CD4-positive, alpha-beta T cell (primary cell): ENCODE measurements at regions not wholly inside any gene's neighbourhood (a gene's known extent, or its start where the extent isn't known, plus 50 kb on each side); places are given as distances from the start of the nearest gene placed in this dataset.

Source experiments
- ATAC-seq: fragments of 200-7000 bp; cut with Tn5 transposase; one replicate; pipeline ENCODE4 v1.10.0; 2022; ENCODE audit warnings: mild to moderate bottlenecking; ENCODE audit not compliant: poor library complexity
- CTCF ChIA-PET: fragments of 350-600 bp; sonication (Branson Sonifier 250); formaldehyde crosslinking; loops from one replicate; lab custom pipeline; 2021; ENCODE audit warnings: antibody characterized with exemption, inconsistent platforms; lab: Charles Lee
- POLR2A ChIA-PET: fragments of 350-600 bp; sonication (Branson Sonifier 250); formaldehyde crosslinking; loops from one replicate; lab custom pipeline; 2021; ENCODE audit warnings: antibody characterized with exemption, inconsistent platforms; lab: Charles Lee
- DNase-seq, 14 experiments: peaks; one replicate each; pipeline ENCODE4 v3.0.0-alpha.2; 2013 to 2020; ENCODE audit warnings: mixed read lengths in 2 of 14
- H3K27ac ChIP-seq, 2 donors: one replicate each; pipeline versions ENCODE4 v1.5.1 to v1.7.0; 2013; ENCODE audit warnings: low read length in 2 of 2, low read depth in 1 of 2, mild to moderate bottlenecking in 1 of 2
- H3K27me3 ChIP-seq, 2 experiments: 1 replicate in 1 of 2; 2 replicates in 1 of 2; pipeline versions ENCODE4 v1.6.1 to v1.7.0; 2013; ENCODE audit warnings: low read length in 2 of 2, control low read depth in 1 of 2, mild to moderate bottlenecking in 1 of 2, moderate library complexity in 1 of 2; ENCODE audit not compliant: insufficient read depth in 2 of 2, control insufficient read depth in 1 of 2
- H3K36me3 ChIP-seq: one replicate; pipeline ENCODE4 v1.6.1; 2013; ENCODE audit warnings: low read length, control low read depth; ENCODE audit not compliant: insufficient read depth
- H3K4me1 ChIP-seq: one replicate; pipeline ENCODE4 v1.6.1; 2013; ENCODE audit warnings: low read length, control low read depth; ENCODE audit not compliant: insufficient read depth
- H3K4me3 ChIP-seq: one replicate; pipeline ENCODE4 v1.5.1; 2013; ENCODE audit warnings: mild to moderate bottlenecking, low read length, moderate library complexity
- H3K9me3 ChIP-seq, 2 experiments: 1 replicate in 1 of 2; 2 replicates in 1 of 2; pipeline versions ENCODE4 v1.6.1 to v1.7.0; 2013; ENCODE audit warnings: low read length in 2 of 2, mild to moderate bottlenecking in 2 of 2, control low read depth in 1 of 2, moderate library complexity in 1 of 2; ENCODE audit not compliant: control insufficient read depth in 1 of 2, insufficient read depth in 1 of 2
- H3K27ac Mint-ChIP-seq: one replicate; pipeline ENCODE4 v1.8.0; 2020; ENCODE audit warnings: mixed read lengths
- H3K27me3 Mint-ChIP-seq: one replicate; pipeline ENCODE4 v1.8.0; 2021; ENCODE audit warnings: mixed read lengths
- H3K36me3 Mint-ChIP-seq: one replicate; pipeline ENCODE4 v1.8.0; 2021; ENCODE audit warnings: low read depth, mixed read lengths
- H3K4me1 Mint-ChIP-seq: one replicate; pipeline ENCODE4 v1.8.0; 2021; ENCODE audit warnings: low read depth, mixed read lengths
- H3K4me3 Mint-ChIP-seq: one replicate; pipeline ENCODE4 v1.8.0; 2020; ENCODE audit warnings: mild to moderate bottlenecking, mixed read lengths
- H3K9me3 Mint-ChIP-seq: one replicate; pipeline ENCODE4 v1.8.0; 2020; ENCODE audit warnings: mixed read lengths
- CTCF ChIP-seq: fragments of 200-600 bp; IDR thresholded peaks from one replicate; pipeline ENCODE4 v1.8.0; 2022; ENCODE audit warnings: antibody characterized with exemption, mild to moderate bottlenecking
- intact Hi-C, 2 experiments: fragments of 100-400 bp; cut with DNase I in 1 of 2; cut with micrococcal nuclease in 1 of 2; formaldehyde crosslinking; loops; one replicate each; pipeline versions ENCODE4 v1.15.1 to v1.9.0; 2023 to 2025; cut with DNase I, micrococcal nuclease

GRCh38 chr3:55332176-55332575 lies 154.9 kb downstream of the WNT5A start:
- ATAC-seq (no peak), DNase-seq (no peak)
- Mint-ChIP-seq H3K4me1 (no peaks in the 10 kb centered on the region), H3K27me3 (no peaks in the 10 kb centered on the region), H3K27ac (no peak overlapping the region), H3K9me3 (peaks cover 2% of the 10 kb centered on the region), H3K36me3 (no peaks in the 10 kb centered on the region), H3K4me3 (no peak overlapping the region)
- intact Hi-C loops, result no loop called here
- Histone ChIP-seq H3K4me3 (no peak overlapping the region), H3K36me3 (no peaks in the 10 kb centered on the region), H3K9me3 (peaks cover 0 to 19% of the 10 kb centered on the region in 2 experiments), H3K27me3 (no peaks in the 10 kb centered on the region), H3K4me1 (no peaks in the 10 kb centered on the region), H3K27ac (no peak overlapping the region)
- no peak for TF ChIP-seq CTCF
- CTCF ChIA-PET, result no interaction called here
- POLR2A ChIA-PET, result no interaction called here

- Histone ChIP-seq H3K9me3 (peaks cover 0 to 16% of the 10 kb centered on the region in 2 experiments), H3K27ac (no peak overlapping the region), H3K4me3 (no peak overlapping the region), H3K36me3 (no peaks in the 10 kb centered on the region), H3K4me1 (no peaks in the 10 kb centered on the region), H3K27me3 (no peaks in the 10 kb centered on the region)
- Mint-ChIP-seq H3K27ac (no peak overlapping the region), H3K4me1 (no peaks in the 10 kb centered on the region), H3K36me3 (no peaks in the 10 kb centered on the region), H3K9me3 (peaks cover 2% of the 10 kb centered on the region), H3K4me3 (no peak overlapping the region), H3K27me3 (no peaks in the 10 kb centered on the region)
- intact Hi-C loops, result no loop called here
- no peak for TF ChIP-seq CTCF
- CTCF ChIA-PET, result no interaction called here
- POLR2A ChIA-PET, result no interaction called here
- ATAC-seq (no peak), DNase-seq (no peak)
Observed at GRCh38 chr3:55331524-55331923, 155.6 kb downstream of the WNT5A start.

GRCh38 chr3:55330756-55331155 lies 156.3 kb downstream of the WNT5A start:
- H3K27ac Mint-ChIP-seq, result no peak overlapping the region
- H3K4me1 Mint-ChIP-seq, result no peaks in the 10 kb centered on the region

More at GRCh38 chr3:55330756-55331155, 156.3 kb downstream of the WNT5A start:
- no peak for TF ChIP-seq CTCF
- H3K27me3 Mint-ChIP-seq, result no peaks in the 10 kb centered on the region
- ChIA-PET POLR2A (no interaction called here), CTCF (no interaction called here)
- no peak overlapping the region for H3K27ac ChIP-seq
- H3K9me3 Mint-ChIP-seq, result peaks cover 2% of the 10 kb centered on the region
- no peaks in the 10 kb centered on the region for H3K36me3 Mint-ChIP-seq
- H3K4me3 Mint-ChIP-seq, result no peak overlapping the region
- intact Hi-C loops, result no loop called here
- peaks cover 0 to 12% of the 10 kb centered on the region in 2 experiments for H3K9me3 ChIP-seq
- DNase-seq (no peak), ATAC-seq (no peak)
- H3K4me1 ChIP-seq, result no peaks in the 10 kb centered on the region
- no peak overlapping the region for H3K4me3 ChIP-seq
- no peaks in the 10 kb centered on the region for H3K27me3 ChIP-seq
- no peaks in the 10 kb centered on the region for H3K36me3 ChIP-seq
